ENCODE measurements at regions not wholly inside any gene's neighbourhood (a gene's known extent, or its start where the extent isn't known, plus 50 kb on each side); places are given as distances from the start of the nearest gene placed in this dataset.
A peak's percentile ranks its signal among the peaks of the same experiment; 100 is the strongest.

DNA sequence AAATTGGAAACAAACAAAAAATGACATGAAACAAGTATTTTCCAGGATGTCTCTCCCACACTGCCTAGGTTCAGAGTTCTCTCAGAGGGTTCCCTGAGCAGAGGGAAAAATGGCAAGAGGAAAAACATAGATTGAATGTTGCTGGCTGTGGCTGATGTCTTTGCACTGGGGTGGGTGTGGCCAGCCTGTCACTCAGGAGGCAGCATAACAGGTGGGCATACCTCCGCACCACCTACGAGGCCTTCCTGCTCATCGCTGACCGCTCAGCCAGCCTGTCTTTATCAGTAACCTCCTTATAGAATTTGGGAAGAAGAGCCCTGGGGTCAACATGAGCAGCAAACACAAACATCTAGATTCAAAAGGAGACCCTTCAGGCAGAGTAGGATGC lies 216.6 kb upstream of the UMPS start:
- DNase-seq (ENCODE audit: insufficient read length, low spot score) (no peak), FAIRE-seq (no peak)

DNA sequence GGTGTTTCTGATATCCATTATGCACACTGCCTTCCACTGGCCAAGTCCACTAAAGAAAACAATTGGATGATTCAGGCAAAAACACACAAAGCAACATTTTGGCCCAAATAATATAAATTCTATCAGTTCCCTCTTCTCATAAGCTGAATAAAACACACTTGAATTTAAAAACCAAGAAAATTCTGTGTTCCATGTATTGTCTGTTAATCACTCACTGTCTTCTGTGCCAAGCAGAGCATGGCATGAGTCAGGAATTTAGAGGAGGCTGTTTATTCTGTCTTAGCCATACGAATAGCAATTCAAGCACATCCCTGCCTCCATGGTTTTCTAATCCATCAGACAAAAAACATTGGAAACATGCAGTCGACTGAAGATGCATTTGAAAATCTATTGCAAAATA lies 215.6 kb upstream of the UMPS start:
- no peak for FAIRE-seq
- DNase-seq (ENCODE audit: insufficient read length, low spot score), result no peak

DNA sequence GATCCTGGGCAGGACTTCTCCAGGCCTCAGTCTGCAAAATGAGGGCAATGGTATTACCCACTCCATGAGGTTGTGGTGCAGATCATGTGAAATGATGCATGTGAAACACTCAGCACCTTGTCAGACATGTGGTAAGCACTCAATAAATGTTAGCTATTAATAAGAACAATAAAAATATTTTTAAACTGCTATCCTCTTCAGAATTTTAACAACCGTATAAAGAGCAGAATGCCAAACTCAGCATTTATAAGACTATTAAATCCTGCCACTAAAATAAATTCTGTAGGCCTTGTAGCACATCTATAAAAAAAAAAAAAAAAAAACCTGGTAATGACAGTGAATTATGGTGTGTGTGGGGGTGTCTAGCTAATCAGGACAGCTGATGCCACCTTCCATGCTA lies 213.9 kb upstream of the UMPS start:
- DNase-seq (ENCODE audit: insufficient read length, low spot score), result no peak
- FAIRE-seq, result no peak

DNA sequence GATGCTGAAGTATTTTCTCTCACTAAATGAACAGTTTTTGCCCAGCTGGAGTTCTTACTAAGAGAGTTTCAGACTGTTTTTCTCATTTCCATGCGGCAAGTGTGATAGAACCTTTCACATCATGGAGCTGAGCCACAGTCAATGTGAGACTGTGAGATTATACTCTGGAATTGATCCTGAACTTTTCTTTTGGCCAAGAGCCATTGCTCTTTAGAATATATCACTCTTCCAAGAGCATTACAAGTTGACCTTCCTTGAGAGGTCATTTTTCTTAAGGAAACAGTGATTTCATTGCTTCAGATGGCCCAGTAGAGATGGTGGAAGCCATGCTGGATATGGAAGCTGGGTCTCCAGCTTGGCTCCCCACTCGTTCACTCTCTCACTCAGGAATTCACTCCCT lies 212.9 kb upstream of the UMPS start:
- no peak for FAIRE-seq

DNA sequence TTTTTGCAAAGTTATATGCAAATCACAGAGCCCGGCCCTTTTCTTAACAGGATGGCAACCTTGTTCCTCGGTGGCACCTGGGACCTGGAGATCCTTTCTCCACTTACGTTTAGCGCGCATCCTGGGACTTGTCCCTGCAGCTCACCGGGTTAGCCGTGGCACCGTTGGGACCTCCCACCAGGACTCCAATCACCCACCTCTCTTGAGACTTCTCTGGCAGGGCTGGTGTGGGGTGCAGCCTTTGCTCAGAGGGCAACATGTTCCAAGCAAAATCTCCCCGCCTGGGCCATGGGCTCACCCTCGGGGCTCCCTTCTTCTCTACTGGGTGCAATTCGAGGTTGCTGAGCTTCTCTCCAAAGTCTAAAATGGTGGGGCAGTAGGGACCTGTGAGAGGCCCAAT lies 211.9 kb upstream of the UMPS start:
- no peak for DNase-seq (ENCODE audit: insufficient read length, low spot score)
- no peak for FAIRE-seq

More for the DNA sequence above, 212.9 kb upstream of the UMPS start:
- DNase-seq (ENCODE audit: insufficient read length, low spot score), result no peak

GRCh38 chr3:124519591-124520194 lies 210.6 kb upstream of the UMPS start:
- DNase-seq (ENCODE audit: insufficient read length, low spot score) (no peak), FAIRE-seq (no peak)

DNA sequence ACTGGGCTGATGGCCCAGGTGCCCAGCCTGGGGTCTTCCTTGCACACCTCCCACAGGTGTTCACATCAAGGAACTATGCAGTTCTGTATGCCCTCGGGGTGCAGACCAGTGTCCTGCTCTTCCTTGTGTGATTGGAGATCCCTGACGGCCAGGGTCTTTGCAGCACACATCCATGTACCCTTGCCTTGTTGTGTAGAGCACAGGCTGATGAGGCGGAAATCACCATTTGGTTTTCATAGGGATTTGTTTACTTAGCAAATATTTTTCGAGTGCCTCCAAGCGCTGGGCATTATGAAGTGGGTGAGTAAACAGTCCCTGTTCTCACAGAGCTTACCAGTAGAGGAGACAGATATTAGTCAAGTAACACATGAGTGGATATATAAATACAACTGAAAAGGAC lies 209.3 kb upstream of the UMPS start:
- FAIRE-seq (no peak), DNase-seq (ENCODE audit: insufficient read length, low spot score) (no peak)

- no peak for DNase-seq (ENCODE audit: insufficient read length, low spot score)
- FAIRE-seq, result no peak
Observed at GRCh38 chr3:124522082-124522625, 208.1 kb upstream of the UMPS start.

- FAIRE-seq (no peak), DNase-seq (ENCODE audit: insufficient read length, low spot score) (no peak)
Observed at GRCh38 chr3:124526601-124527000, 203.7 kb upstream of the UMPS start.

DNA sequence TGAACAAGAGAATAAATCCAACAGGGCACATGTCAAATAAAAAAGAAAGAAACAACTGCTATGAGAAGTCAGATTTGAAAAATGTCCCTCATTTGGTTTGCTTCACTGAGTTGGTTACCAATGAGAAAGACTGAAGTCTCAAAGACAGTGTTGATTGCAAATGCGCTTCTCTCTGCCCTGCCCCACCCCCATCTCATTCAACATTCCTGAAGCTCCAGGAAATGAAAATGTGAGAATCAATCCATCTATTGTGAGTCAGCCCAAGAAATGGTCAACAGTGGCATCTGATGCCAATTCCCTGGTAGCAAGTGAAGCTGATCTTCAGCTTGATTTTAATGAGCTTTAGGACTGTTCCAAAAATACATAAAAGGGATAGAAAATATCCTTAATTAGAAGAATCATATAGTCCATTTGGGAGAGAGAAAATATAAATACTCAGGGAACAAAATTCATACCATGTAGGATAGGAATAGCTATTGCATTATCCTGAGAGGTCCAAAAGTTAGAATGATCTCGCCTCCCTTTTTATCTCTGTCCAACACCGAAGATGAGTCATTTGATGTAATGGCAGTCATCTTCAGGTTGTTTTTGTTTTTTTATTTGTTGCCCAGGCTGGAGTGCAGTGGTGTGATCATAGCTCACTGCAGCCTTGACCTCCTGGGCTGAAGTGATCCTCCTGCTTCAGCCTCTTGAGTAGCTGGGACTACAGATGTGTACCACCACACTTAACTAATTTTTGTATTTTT lies 200.3 kb upstream of the UMPS start:
- DNase-seq (ENCODE audit: insufficient read length, low spot score) (peak; percentile 9), FAIRE-seq (no peak)

- DNase-seq (ENCODE audit: insufficient read length, low spot score) (no peak), FAIRE-seq (no peak)
Observed at GRCh38 chr3:124530916-124531315, 199.3 kb upstream of the UMPS start.

DNA sequence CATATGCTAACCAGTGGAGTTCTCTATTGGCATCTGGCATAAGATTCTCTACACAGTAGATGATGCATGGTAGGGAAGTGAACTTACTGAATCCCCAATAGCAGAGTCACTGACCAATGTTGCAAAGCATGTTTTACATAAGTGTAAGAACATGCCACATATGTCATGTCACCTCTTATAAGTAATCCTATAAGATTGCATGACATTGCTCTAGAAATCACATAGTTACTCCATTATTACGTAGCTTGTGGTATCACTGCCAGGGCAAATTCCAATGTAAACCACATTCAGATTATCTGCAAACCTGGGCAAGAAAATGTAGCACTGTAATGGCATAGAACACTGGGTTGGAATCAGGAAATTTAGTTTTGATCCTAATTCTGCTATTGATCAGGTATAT lies 198.2 kb upstream of the UMPS start:
- no peak for FAIRE-seq
- no peak for DNase-seq (ENCODE audit: insufficient read length, low spot score)

GRCh38 chr3:124535306-124535705 lies 194.9 kb upstream of the UMPS start:
- FAIRE-seq, result no peak

DNA sequence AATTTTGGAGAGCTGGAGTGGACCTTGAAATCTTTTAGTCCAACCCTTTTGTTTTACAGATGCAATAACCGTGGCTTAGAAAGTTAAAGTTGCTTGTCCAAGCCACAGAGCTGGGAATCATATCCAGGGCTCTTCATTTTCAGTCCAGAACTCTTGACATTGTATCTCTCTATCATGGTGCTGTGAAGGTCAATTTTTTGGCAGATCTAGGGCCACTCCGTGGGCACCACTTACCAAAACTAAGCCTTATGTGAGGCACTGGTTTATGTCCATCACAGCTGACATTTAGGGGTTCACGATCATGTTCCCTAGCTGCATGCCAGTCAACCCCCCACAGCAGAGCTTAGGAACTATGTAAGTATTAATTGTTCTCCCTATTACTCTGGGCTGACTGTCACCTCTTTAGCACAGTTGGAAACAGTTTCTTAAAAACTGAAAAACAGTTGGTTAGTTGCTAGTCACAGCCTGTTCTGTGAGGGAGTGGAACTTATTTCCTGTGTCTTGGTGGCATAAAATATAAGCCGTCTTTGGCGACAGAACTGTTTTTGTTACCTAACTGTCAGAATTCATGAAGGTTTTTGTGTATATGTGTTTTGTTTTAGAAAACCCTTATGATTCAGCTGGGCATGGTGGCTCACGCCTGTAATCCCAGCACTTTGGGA lies 189.6 kb upstream of the UMPS start:
- no peak for DNase-seq (ENCODE audit: insufficient read length, low spot score)
- no peak for FAIRE-seq

More at GRCh38 chr3:124535306-124535705, 194.9 kb upstream of the UMPS start:
- no peak for DNase-seq (ENCODE audit: insufficient read length, low spot score)

DNA sequence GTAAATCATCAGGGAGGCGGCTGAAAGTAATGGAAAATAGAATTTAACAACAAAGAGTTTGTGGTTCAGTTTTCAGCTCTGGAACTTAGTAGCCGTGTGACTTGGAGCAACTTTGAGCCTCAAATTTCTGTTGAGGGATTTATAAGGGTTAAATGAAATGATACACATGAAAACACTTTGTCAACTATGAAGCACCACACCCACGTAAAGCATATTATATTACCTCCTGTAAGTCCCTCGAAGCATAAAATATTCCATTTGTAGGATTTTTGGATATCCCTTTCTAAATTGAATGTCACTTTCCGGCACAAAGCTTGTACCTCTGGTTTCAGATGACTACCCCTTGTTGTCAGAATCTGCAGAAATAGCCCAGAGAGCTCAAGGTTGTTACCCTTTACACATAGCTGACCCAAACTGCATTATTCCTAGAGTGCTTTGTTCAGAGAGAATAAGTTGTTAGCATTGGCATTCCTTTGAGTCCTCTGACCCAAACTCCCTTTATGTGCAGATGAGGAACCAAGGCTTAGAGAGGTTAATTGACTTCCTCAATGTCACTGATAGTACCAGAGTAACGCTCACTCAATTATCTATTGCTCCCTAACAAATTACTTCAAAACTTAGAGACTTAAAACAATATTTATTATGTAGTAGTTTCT lies 187.9 kb upstream of the UMPS start:
- DNase-seq (ENCODE audit: insufficient read length, low spot score) (no peak), FAIRE-seq (no peak)

- DNase-seq (ENCODE audit: insufficient read length, low spot score) (no peak), FAIRE-seq (no peak)
Observed at GRCh38 chr3:124545891-124546290, 184.4 kb upstream of the UMPS start.

GRCh38 chr3:124552224-124552623 lies 178.0 kb upstream of the UMPS start:
- no peak for DNase-seq (ENCODE audit: insufficient read length, low spot score)
- no peak for FAIRE-seq

GRCh38 chr3:124553178-124553577 lies 177.1 kb upstream of the UMPS start:
- FAIRE-seq (no peak), DNase-seq (ENCODE audit: insufficient read length, low spot score) (no peak)

- FAIRE-seq (no peak), DNase-seq (ENCODE audit: insufficient read length, low spot score) (no peak)
Observed at GRCh38 chr3:124556636-124557035, 173.6 kb upstream of the UMPS start.

GRCh38 chr3:124557433-124558232 lies 172.6 kb upstream of the UMPS start:
- FAIRE-seq, result no peak
- peak; percentile 37 for DNase-seq (ENCODE audit: insufficient read length, low spot score)
